ENCODE measurements at regions not wholly inside any gene's neighbourhood (a gene's known extent, or its start where the extent isn't known, plus 50 kb on each side); places are given as distances from the start of the nearest gene placed in this dataset.

DNA sequence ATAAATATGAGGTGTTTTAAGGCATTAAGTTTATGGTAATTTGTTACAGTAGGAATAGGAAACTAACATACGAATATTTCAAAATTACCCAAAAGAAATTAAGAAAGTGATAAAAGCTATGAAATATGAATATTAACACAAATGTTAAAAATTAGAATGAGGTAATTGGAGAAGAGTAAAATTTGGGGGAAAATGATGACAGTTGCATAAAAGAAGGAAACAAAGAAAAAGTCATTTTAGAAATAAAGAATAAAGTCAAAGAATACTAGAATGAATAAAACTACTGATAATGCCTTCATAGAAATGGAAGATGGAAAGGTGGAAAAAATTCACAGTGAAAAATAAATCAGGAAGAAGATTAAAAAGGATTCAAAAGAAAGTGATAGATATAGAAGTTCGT lies 522.9 kb upstream of the NR3C2 start:
- TF ChIP-seq POLR2A (IDR thresholded peaks at IDR 0.05; ENCODE audit: low read depth, low read length) (no peak), POLR2AphosphoS5 (IDR thresholded peaks at IDR 0.05; ENCODE audit: low read depth, low read length) (no peak), TAF1 (IDR thresholded peaks at IDR 0.05; ENCODE audit: low read depth, low read length) (no peak), POU2F2 (IDR thresholded peaks at IDR 0.05; ENCODE audit: low read depth, low read length) (no peak)
